Panc1 (cell line): ENCODE measurements at regions not wholly inside any gene's neighbourhood (a gene's known extent, or its start where the extent isn't known, plus 50 kb on each side); places are given as distances from the start of the nearest gene placed in this dataset.

ENCODE experiments used
- ATAC-seq: fragments of 200-7000 bp; cut with Tn5 transposase; 2 replicates; pipeline ENCODE4 v1.9.1; 2020; ENCODE audit warnings: mild to moderate bottlenecking, moderate library complexity
- BruUV-seq: library from RNA; stranded (reverse); fragments of 400-500 nt; replicated peaks from 2 replicates; lab custom pipeline; 2021; lab: Mats Ljungman, UMichigan
- CTCF ChIA-PET: fragments of 300-600 bp; sonication (Branson Sonifier 250); formaldehyde crosslinking; loops from one replicate; lab custom pipeline; 2022; ENCODE audit warnings: antibody characterized with exemption; lab: Charles Lee
- POLR2A ChIA-PET: fragments of 300-600 bp; sonication (Branson Sonifier 250); formaldehyde crosslinking; loops from one replicate; lab custom pipeline; 2022; ENCODE audit warnings: antibody characterized with exemption; lab: Charles Lee
- DNase-seq: peaks from one replicate; pipeline ENCODE4 v3.0.0-alpha.2; 2010; ENCODE audit warnings: low read depth, low spot score
- H3K27ac ChIP-seq: 2 replicates; pipeline ENCODE4 v1.5.1; 2011; ENCODE audit warnings: mild to moderate bottlenecking, low read length, inconsistent platforms
- H3K27me3 ChIP-seq: fragments of 200-500 bp; sonication (Bioruptor generic); 2 replicates; pipeline ENCODE4 v1.6.0; 2014; ENCODE audit warnings: low read length, inconsistent platforms; ENCODE audit not compliant: control insufficient read depth, insufficient read depth
- H3K36me3 ChIP-seq: fragments of 200-500 bp; sonication (Bioruptor generic); 2 replicates; pipeline ENCODE4 v1.5.1; 2014; ENCODE audit warnings: inconsistent platforms, mild to moderate bottlenecking, low read length, moderate library complexity; ENCODE audit not compliant: control insufficient read depth, insufficient read depth
- H3K4me1 ChIP-seq: 2 replicates; pipeline ENCODE4 v1.5.1; 2011; ENCODE audit warnings: inconsistent platforms, mild to moderate bottlenecking, low read length, moderate library complexity; ENCODE audit not compliant: control insufficient read depth, insufficient read depth
- H3K4me3 ChIP-seq, 2 experiments: 2 replicates each; pipeline ENCODE4 v1.5.1; 2011 to 2012; ENCODE audit warnings: low read depth in 2 of 2, low read length in 2 of 2, mild to moderate bottlenecking in 2 of 2, inconsistent platforms in 1 of 2, moderate library complexity in 1 of 2
- H3K9me3 ChIP-seq: fragments of 200-500 bp; sonication (Bioruptor generic); 2 replicates; pipeline ENCODE4 v1.5.1; 2014; ENCODE audit warnings: low read depth, mild to moderate bottlenecking, inconsistent platforms, low read length, moderate library complexity; ENCODE audit not compliant: control insufficient read depth, insufficient read depth
- CTCF ChIP-seq: fragments of 450-650 bp; IDR thresholded peaks from 2 replicates; pipeline ENCODE4 v1.5.1; 2017; ENCODE audit warnings: mild to moderate bottlenecking
- POLR2AphosphoS5 ChIP-seq: IDR thresholded peaks from 2 replicates; pipeline ENCODE4 v1.6.1; 2012; ENCODE audit warnings: mild to moderate bottlenecking, low read depth, low read length, moderate library complexity
- REST ChIP-seq, 2 experiments: IDR thresholded peaks; 2 replicates each; pipeline ENCODE4 v1.6.1; 2011 to 2012; ENCODE audit warnings: low read depth in 2 of 2, control low read depth in 1 of 2, low read length in 1 of 2, mild to moderate bottlenecking in 1 of 2, moderate library complexity in 1 of 2; ENCODE audit not compliant: insufficient read depth in 1 of 2
- SIN3A ChIP-seq: IDR thresholded peaks from 2 replicates; pipeline ENCODE4 v1.6.1; 2012; ENCODE audit warnings: low read depth, mild to moderate bottlenecking, low read length, moderate library complexity, borderline replicate concordance; ENCODE audit not compliant: insufficient read depth
- TCF7L2 ChIP-seq: IDR thresholded peaks from 2 replicates; pipeline ENCODE4 v1.6.1; 2011; ENCODE audit warnings: mild to moderate bottlenecking, low read depth, low read length, inconsistent platforms
- in situ Hi-C: cut with HindIII; loops from 2 replicates; pipeline ENCODE4 v1.10.0; 2016; ENCODE audit warnings: low sequenced_read_pairs, low pct_unique_long_range_greater_than_20kb
- intact Hi-C: fragments of 100-400 bp; cut with micrococcal nuclease; formaldehyde crosslinking; loops from one replicate; pipeline ENCODE4 v1.10.0; 2022; ENCODE audit not compliant: unreplicated experiment

- no TSS peak for BruUV-seq
- ChIA-PET POLR2A (no interaction called here), CTCF (no interaction called here)
- Histone ChIP-seq H3K27ac (no peak overlapping the region), H3K4me1 (no peaks in the 10 kb centered on the region), H3K4me3 (no peak overlapping the region), H3K9me3 (no peaks in the 10 kb centered on the region), H3K27me3 (no peaks in the 10 kb centered on the region), H3K36me3 (no peaks in the 10 kb centered on the region)
- ATAC-seq (no peak), DNase-seq (no peak)
- in situ Hi-C loops (no loop called here), intact Hi-C loops (no loop called here)
- TF ChIP-seq CTCF (no peak), REST (IDR thresholded peaks at IDR 0.05; ENCODE audit: insufficient read depth in 1 of 2, low read depth in 2 of 2, low read length in 1 of 2) (no peak), POLR2AphosphoS5 (no peak), TCF7L2 (no peak), SIN3A (no peak)
Observed at GRCh38 chr4:36640876-36641275, 359.5 kb downstream of the DTHD1 start.

GRCh38 chr4:36651253-36651652, 369.8 kb downstream of the DTHD1 start:
- H3K36me3 ChIP-seq, result no peaks in the 10 kb centered on the region
- H3K27me3 ChIP-seq, result no peaks in the 10 kb centered on the region
- TF ChIP-seq CTCF, result no peak
- no peak for TF ChIP-seq SIN3A
- no peak for TF ChIP-seq POLR2AphosphoS5
- ChIA-PET POLR2A (no interaction called here), CTCF (no interaction called here)
- intact Hi-C loops (no loop called here), in situ Hi-C loops (no loop called here)
- H3K9me3 ChIP-seq, result no peaks in the 10 kb centered on the region
- ATAC-seq, result no peak
- no peak overlapping the region for H3K27ac ChIP-seq
- no peak overlapping the region for H3K4me3 ChIP-seq
- no peak for DNase-seq
- no TSS peak for BruUV-seq
- H3K4me1 ChIP-seq, result no peaks in the 10 kb centered on the region
